Gastrocnemius medialis (tissue), 4 donors: ENCODE measurements at regions not wholly inside any gene's neighbourhood (a gene's known extent, or its start where the extent isn't known, plus 50 kb on each side); places are given as distances from the start of the nearest gene placed in this dataset.

Source experiments
- CTCF ChIP-seq, 5 experiments: fragments of 450-650 bp in 3 of 5; fragments of 200-600 bp in 2 of 5; sonication (generic) in 2 of 5; IDR thresholded peaks in 4 of 5; conservative IDR thresholded peaks in 1 of 5; 1 replicate in 4 of 5; 2 replicates in 1 of 5; pipeline ENCODE4 v1.5.1; 2016 to 2019; ENCODE audit warnings: antibody characterized with exemption in 5 of 5, mild to moderate bottlenecking in 3 of 5, moderate library complexity in 3 of 5
- POLR2A ChIP-seq, 2 donors: fragments of 450-650 bp; IDR thresholded peaks; one replicate each; pipeline ENCODE4 v1.6.1; 2017; ENCODE audit warnings: antibody characterized with exemption in 2 of 2, mild to moderate bottlenecking in 2 of 2, moderate library complexity in 2 of 2

DNA sequence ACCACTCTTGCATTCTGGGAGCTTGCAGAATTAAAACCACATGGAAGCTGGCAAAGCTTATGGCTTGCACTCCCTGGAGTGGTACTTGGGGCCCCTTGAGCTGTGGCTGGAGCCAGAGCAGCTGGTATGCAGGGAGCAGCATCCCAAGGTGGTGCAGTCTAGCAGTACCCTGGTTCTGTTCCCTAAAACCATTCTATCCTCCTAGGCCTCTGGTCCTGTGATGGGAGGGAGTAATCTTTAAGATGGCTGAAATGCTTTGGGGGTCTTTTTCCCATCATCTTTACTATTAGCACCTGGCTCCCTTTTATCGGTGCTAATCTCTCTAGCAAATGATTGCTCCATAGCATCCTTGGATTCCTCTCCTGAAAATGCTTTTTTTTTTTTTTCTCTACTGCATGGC lies 56.1 kb downstream of the MAGEB17 start:
- no peak for TF ChIP-seq CTCF (IDR thresholded peaks at IDR 0.05 in 4 of 5, conservative IDR thresholded peaks at IDR 0.05 in 1 of 5)
- no peak for TF ChIP-seq POLR2A (IDR thresholded peaks at IDR 0.05)
